Karpas-422 (cell line): ENCODE measurements at regions not wholly inside any gene's neighbourhood (a gene's known extent, or its start where the extent isn't known, plus 50 kb on each side); places are given as distances from the start of the nearest gene placed in this dataset.

Source experiments
- DNase-seq: peaks from one replicate; pipeline ENCODE4 v3.0.0-alpha.2; 2015
- H2AFZ ChIP-seq: fragments of 200-600 bp; sonication (generic); 2 replicates; pipeline ENCODE4 v1.6.1; 2014; ENCODE audit warnings: antibody characterized with exemption, low read length, mixed read lengths
- H3K27ac ChIP-seq: fragments of 200-600 bp; sonication (generic); 2 replicates; pipeline ENCODE4 v1.5.1; 2014; ENCODE audit warnings: mild to moderate bottlenecking, low read length, moderate library complexity
- H3K27me3 ChIP-seq: fragments of 200-600 bp; sonication (generic); 2 replicates; pipeline ENCODE4 v1.6.1; 2014; ENCODE audit warnings: low read length, mixed read lengths
- H3K36me3 ChIP-seq: fragments of 200-600 bp; sonication (generic); 2 replicates; pipeline ENCODE4 v1.6.1; 2014; ENCODE audit warnings: low read length, mixed read lengths; ENCODE audit not compliant: insufficient read depth
- H3K4me1 ChIP-seq: fragments of 200-600 bp; sonication (generic); 2 replicates; pipeline ENCODE4 v1.6.1; 2014; ENCODE audit warnings: mild to moderate bottlenecking, low read length, mixed read lengths
- H3K4me2 ChIP-seq: fragments of 200-600 bp; sonication (generic); 2 replicates; pipeline ENCODE4 v1.6.1; 2014; ENCODE audit warnings: low read length, low read depth, mild to moderate bottlenecking; ENCODE audit not compliant: poor library complexity, severe bottlenecking
- H3K4me3 ChIP-seq: fragments of 200-600 bp; sonication (generic); 2 replicates; pipeline ENCODE4 v1.5.1; 2014; ENCODE audit warnings: mild to moderate bottlenecking, antibody characterized with exemption, low read length, mixed read lengths
- H3K79me2 ChIP-seq: fragments of 200-600 bp; sonication (generic); 2 replicates; pipeline ENCODE4 v1.6.1; 2014; ENCODE audit warnings: mild to moderate bottlenecking, low read length, mixed read lengths
- H3K9ac ChIP-seq: fragments of 200-600 bp; sonication (generic); 2 replicates; pipeline ENCODE4 v1.6.0; 2014; ENCODE audit warnings: low read length
- H3K9me2 ChIP-seq: fragments of 200-600 bp; sonication (generic), shearing (Covaris generic); replicated peaks from 2 replicates; pipeline ENCODE4 v1.6.0; 2014; ENCODE audit warnings: mild to moderate bottlenecking, low read length, moderate library complexity; ENCODE audit not compliant: insufficient read depth
- H3K9me3 ChIP-seq: fragments of 300-700, 200-600 bp; sonication (generic); 2 replicates; pipeline ENCODE4 v1.6.1; 2014; ENCODE audit warnings: low read length, mixed read lengths
- H4K20me1 ChIP-seq: fragments of 200-600 bp; sonication (generic); 2 replicates; pipeline ENCODE4 v1.6.1; 2014; ENCODE audit warnings: mild to moderate bottlenecking, antibody characterized with exemption, low read length, low read depth; ENCODE audit not compliant: insufficient read depth

GRCh38 chr6:1498491-1499113 is 109.2 kb downstream of the FOXF2 start:
- H3K4me2 ChIP-seq, result no peak overlapping the region
- no peaks in the 10 kb centered on the region for H3K27me3 ChIP-seq
- no peaks in the 10 kb centered on the region for H4K20me1 ChIP-seq
- H3K9ac ChIP-seq, result no peak overlapping the region
- no peaks in the 10 kb centered on the region for H3K9me2 ChIP-seq
- no peak overlapping the region for H3K27ac ChIP-seq
- no peak overlapping the region for H3K4me3 ChIP-seq
- H3K4me1 ChIP-seq, result no peaks in the 10 kb centered on the region
- no peaks in the 10 kb centered on the region for H3K79me2 ChIP-seq
- no peak overlapping the region for H2AFZ ChIP-seq
- no peaks in the 10 kb centered on the region for H3K36me3 ChIP-seq
- DNase-seq, result peak; percentile 47
- no peaks in the 10 kb centered on the region for H3K9me3 ChIP-seq

GRCh38 chr6:1499777-1500176 is 109.9 kb upstream of the FOXC1 start:
- Histone ChIP-seq H3K9ac (no peak overlapping the region), H3K9me2 (no peaks in the 10 kb centered on the region), H3K36me3 (no peaks in the 10 kb centered on the region), H3K4me1 (no peaks in the 10 kb centered on the region), H3K4me2 (no peak overlapping the region), H3K27ac (no peak overlapping the region), H3K9me3 (no peaks in the 10 kb centered on the region), H4K20me1 (0 out of 2 replicates have a peak, but pooled peaks cover 1% of the 10 kb centered on the region), H3K4me3 (no peak overlapping the region), H3K79me2 (no peaks in the 10 kb centered on the region), H3K27me3 (no peaks in the 10 kb centered on the region), H2AFZ (no peak overlapping the region)
- DNase-seq, result no peak

- H3K36me3 ChIP-seq, result no peaks in the 10 kb centered on the region
- no peaks in the 10 kb centered on the region for H3K4me1 ChIP-seq
- no peaks in the 10 kb centered on the region for H3K27me3 ChIP-seq
- H3K9ac ChIP-seq, result no peak overlapping the region
- H3K9me2 ChIP-seq, result no peaks in the 10 kb centered on the region
- no peaks in the 10 kb centered on the region for H3K79me2 ChIP-seq
- H2AFZ ChIP-seq, result no peak overlapping the region
- DNase-seq, result no peak
- no peak overlapping the region for H3K4me2 ChIP-seq
- H3K9me3 ChIP-seq, result no peaks in the 10 kb centered on the region
- no peak overlapping the region for H3K4me3 ChIP-seq
- H3K27ac ChIP-seq, result no peak overlapping the region
- 0 out of 2 replicates have a peak, but pooled peaks cover 2% of the 10 kb centered on the region for H4K20me1 ChIP-seq
Observed at GRCh38 chr6:1500913-1501312, 108.8 kb upstream of the FOXC1 start.

- H3K9me3 ChIP-seq, result no peaks in the 10 kb centered on the region
- no peaks in the 10 kb centered on the region for H3K79me2 ChIP-seq
- no peak for DNase-seq
- no peak overlapping the region for H3K9ac ChIP-seq
- H3K9me2 ChIP-seq, result no peaks in the 10 kb centered on the region
- H3K4me3 ChIP-seq, result no peak overlapping the region
- H2AFZ ChIP-seq, result no peak overlapping the region
- H3K27ac ChIP-seq, result no peak overlapping the region
- 0 out of 2 replicates have a peak, but pooled peaks cover 2% of the 10 kb centered on the region for H4K20me1 ChIP-seq
- no peaks in the 10 kb centered on the region for H3K4me1 ChIP-seq
- no peak overlapping the region for H3K4me2 ChIP-seq
- H3K27me3 ChIP-seq, result no peaks in the 10 kb centered on the region
- no peaks in the 10 kb centered on the region for H3K36me3 ChIP-seq
Observed at GRCh38 chr6:1502041-1502440, 107.7 kb upstream of the FOXC1 start.

GRCh38 chr6:1503811-1504210 is 105.9 kb upstream of the FOXC1 start:
- H2AFZ ChIP-seq, result no peak overlapping the region

GRCh38 chr6:1504465-1504864 is 105.2 kb upstream of the FOXC1 start:
- H2AFZ ChIP-seq, result no peak overlapping the region
- H3K9me2 ChIP-seq, result no peaks in the 10 kb centered on the region
- H4K20me1 ChIP-seq, result 0 out of 2 replicates have a peak, but pooled peaks cover 2% of the 10 kb centered on the region
- no peak overlapping the region for H3K27ac ChIP-seq
- H3K36me3 ChIP-seq, result no peaks in the 10 kb centered on the region
- no peaks in the 10 kb centered on the region for H3K27me3 ChIP-seq
- DNase-seq, result no peak
- H3K4me1 ChIP-seq, result no peaks in the 10 kb centered on the region
- no peaks in the 10 kb centered on the region for H3K79me2 ChIP-seq
- H3K4me3 ChIP-seq, result no peak overlapping the region
- no peak overlapping the region for H3K4me2 ChIP-seq
- H3K9ac ChIP-seq, result no peak overlapping the region
- no peaks in the 10 kb centered on the region for H3K9me3 ChIP-seq

More at GRCh38 chr6:1503811-1504210, 105.9 kb upstream of the FOXC1 start:
- Histone ChIP-seq H3K27ac (no peak overlapping the region), H3K9me3 (no peaks in the 10 kb centered on the region), H3K36me3 (no peaks in the 10 kb centered on the region), H3K9me2 (no peaks in the 10 kb centered on the region), H4K20me1 (0 out of 2 replicates have a peak, but pooled peaks cover 2% of the 10 kb centered on the region), H3K4me3 (no peak overlapping the region), H3K4me1 (no peaks in the 10 kb centered on the region), H3K79me2 (no peaks in the 10 kb centered on the region), H3K9ac (no peak overlapping the region), H3K27me3 (no peaks in the 10 kb centered on the region), H3K4me2 (no peak overlapping the region)
- no peak for DNase-seq

- Histone ChIP-seq H2AFZ (no peak overlapping the region), H3K79me2 (no peaks in the 10 kb centered on the region), H3K27ac (no peak overlapping the region), H3K4me2 (no peak overlapping the region), H3K9me2 (no peaks in the 10 kb centered on the region), H3K36me3 (no peaks in the 10 kb centered on the region), H3K9me3 (no peaks in the 10 kb centered on the region), H4K20me1 (0 out of 2 replicates have a peak, but pooled peaks cover 2% of the 10 kb centered on the region), H3K4me1 (no peaks in the 10 kb centered on the region), H3K27me3 (no peaks in the 10 kb centered on the region), H3K9ac (no peak overlapping the region), H3K4me3 (no peak overlapping the region)
- DNase-seq, result no peak
Observed at GRCh38 chr6:1507251-1507650, 102.5 kb upstream of the FOXC1 start.

GRCh38 chr6:1509241-1509640 is 100.5 kb upstream of the FOXC1 start:
- Histone ChIP-seq H3K27me3 (no peaks in the 10 kb centered on the region), H3K9me2 (no peaks in the 10 kb centered on the region), H3K27ac (no peak overlapping the region), H3K36me3 (no peaks in the 10 kb centered on the region), H3K4me2 (no peak overlapping the region), H3K4me3 (no peak overlapping the region), H4K20me1 (0 out of 2 replicates have a peak, but pooled peaks cover 2% of the 10 kb centered on the region), H3K4me1 (no peaks in the 10 kb centered on the region), H3K9me3 (no peaks in the 10 kb centered on the region), H3K9ac (no peak overlapping the region), H2AFZ (no peak overlapping the region), H3K79me2 (no peaks in the 10 kb centered on the region)
- no peak for DNase-seq
